GM21367 (cell line): ENCODE measurements at regions not wholly inside any gene's neighbourhood (a gene's known extent, or its start where the extent isn't known, plus 50 kb on each side); places are given as distances from the start of the nearest gene placed in this dataset.

Source experiments
- ATAC-seq: cut with Tn5 transposase; IDR thresholded peaks from one replicate; pipeline ENCODE4 v1.9.1; 2021; ENCODE audit not compliant: unreplicated experiment

DNA sequence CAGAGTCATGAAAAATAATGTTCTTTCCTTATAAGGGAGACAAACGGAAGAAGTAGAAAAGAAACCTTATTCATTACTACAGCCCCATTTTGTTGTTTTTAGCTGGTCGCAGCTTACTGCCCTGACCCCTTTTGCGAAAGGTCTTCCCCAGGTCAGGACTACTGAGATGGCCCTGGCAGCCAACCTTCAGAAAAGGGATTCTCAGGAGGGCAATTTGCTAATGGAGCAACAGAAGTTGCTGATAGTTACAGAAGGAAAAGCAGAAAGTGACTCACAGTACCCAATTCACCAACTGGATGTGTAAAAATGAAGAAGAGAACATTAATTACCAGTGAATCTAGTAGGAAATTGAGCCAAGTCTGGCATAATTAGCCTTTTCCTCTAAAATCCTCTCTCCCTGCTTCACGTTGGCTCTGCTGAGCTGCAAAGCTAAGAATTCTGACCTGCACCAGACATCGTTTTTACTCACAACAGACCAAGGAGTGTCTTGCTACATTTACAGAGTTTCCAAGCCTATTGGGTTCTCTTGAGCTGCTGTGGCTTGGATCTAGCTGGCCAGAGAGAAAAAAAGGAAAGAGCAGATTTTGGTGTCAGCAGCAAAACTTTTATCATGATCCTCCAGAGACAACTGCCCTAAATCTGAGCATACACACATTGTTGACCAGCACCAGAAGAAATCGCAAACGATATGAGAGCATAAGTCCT is 499.9 kb upstream of the FZD8 start:
- ATAC-seq = no peak

GRCh38 chr10:36129051-36129450 is 487.0 kb upstream of the FZD8 start:
- no peak for ATAC-seq

- no peak for ATAC-seq
Observed at GRCh38 chr10:36126076-36126475, 484.0 kb upstream of the FZD8 start.

DNA sequence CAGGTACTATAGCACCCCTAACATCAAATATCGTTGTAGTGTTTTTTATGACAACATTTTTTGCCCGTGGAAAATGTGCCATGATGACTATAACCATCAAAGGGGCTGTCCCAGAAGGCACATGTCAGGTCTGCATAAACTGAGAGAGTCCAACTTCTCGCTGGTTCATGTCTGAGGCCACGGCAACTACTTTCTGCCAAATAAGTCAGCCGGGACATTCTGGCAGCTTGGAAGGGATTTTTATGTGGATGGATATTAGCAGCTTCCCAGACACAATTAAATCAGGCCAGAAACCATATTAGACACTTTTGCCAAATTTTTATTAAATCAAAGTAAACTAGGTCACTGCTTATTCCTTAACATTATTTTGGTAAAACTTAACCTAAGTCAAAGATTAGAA is 477.4 kb upstream of the FZD8 start:
- ATAC-seq = no peak

DNA sequence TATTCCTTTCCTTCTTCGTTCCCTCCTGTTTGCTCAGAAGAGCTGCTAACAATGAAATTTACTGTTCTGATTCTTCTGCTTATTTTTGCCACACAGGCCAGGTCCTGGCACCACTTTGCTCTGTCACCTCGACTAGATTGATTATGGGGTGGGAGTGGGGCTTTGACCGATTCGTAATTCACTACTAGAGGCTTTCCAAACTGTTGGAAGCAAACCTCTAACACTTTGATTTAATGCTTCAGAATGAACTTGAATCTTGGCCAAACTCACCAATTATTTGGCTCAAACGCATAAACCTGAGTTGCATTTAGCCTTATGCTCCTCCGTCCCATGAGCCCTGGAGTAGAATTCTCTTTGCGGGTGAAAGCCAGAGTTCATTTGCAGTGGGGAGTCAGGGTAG is 476.2 kb upstream of the FZD8 start:
- ATAC-seq = no peak

GRCh38 chr10:36117890-36118289 is 475.8 kb upstream of the FZD8 start:
- ATAC-seq = no peak

GRCh38 chr10:36117231-36117630 is 475.1 kb upstream of the FZD8 start:
- no peak for ATAC-seq

- no peak for ATAC-seq
Observed at GRCh38 chr10:36116731-36117130, 474.6 kb upstream of the FZD8 start.

DNA sequence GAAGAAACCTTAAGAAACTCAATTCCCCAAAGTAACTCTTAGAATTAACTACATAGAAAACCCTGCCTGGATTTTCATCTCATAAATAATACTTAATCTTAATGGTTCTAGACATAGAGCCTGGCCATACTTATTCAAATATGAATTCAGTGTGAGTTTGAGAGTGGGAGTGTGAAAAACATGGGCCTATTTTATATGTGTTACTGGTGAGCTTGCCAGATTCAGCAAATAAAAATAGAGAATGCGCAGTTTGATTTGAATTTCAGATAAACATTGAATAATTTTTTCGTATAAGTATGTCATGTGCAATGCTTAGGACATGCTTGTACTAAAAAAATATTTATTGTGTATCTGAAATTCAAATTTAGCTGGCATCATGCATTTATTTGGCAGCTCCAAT is 473.9 kb upstream of the FZD8 start:
- ATAC-seq = no peak

DNA sequence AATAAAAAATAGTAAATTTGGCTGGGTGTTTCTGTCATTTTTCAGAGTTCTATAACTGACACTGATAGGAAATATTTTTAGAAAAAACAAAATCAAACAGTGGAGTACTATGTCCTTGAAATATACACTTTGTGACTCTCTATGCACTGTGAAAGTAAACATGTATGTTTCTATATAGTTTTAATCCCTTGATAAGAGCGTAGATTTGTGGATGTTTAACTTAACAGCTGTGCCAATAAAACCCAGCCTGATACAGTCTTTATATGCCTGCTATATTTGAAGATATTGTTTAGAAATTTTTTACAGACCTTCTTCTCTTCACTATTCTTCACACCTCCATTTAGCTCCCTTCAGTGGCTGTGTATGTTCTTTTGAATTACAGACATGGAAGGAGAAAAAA is 473.3 kb upstream of the FZD8 start:
- ATAC-seq = no peak

GRCh38 chr10:36114913-36115312 is 472.8 kb upstream of the FZD8 start:
- ATAC-seq = no peak

- ATAC-seq = no peak
Observed at GRCh38 chr10:36114141-36114540, 472.0 kb upstream of the FZD8 start.

DNA sequence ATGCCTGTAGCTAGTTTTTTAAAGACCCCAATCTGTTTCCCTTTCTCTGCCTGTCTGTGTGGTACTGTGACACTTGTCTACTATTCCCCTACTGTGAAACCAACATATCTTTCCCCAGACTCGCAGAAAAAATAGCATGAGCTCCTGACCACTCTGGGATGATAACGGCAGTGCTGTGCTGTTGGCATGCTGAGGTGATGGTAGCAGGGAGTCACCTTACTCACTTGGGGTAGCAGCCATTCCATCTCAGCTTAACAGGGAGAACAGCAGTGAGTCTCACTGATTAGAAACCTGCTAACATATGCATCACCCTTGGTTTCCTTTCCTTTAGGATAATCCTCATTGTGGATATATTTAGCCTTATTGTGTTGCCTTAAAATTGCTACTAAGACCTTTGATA is 469.6 kb upstream of the FZD8 start:
- ATAC-seq = no peak

DNA sequence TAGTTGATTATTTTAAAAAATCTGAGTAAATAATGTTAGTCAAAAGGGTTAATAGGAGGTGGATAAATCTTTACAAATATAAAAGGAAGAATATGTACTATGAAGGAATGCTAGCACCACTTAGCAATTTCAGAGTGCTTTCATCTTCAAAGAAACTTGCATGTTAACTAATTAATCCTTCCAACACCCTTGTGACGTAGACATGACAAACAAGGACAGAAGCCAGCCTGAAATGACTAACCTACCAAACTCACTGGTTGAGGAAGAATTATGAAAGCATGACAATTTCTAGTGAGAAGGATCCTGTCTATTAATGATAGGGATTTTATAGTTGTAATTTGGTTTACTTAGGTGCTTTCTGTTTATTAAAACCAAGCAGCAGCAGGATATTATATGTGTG is 468.0 kb upstream of the FZD8 start:
- no peak for ATAC-seq

DNA sequence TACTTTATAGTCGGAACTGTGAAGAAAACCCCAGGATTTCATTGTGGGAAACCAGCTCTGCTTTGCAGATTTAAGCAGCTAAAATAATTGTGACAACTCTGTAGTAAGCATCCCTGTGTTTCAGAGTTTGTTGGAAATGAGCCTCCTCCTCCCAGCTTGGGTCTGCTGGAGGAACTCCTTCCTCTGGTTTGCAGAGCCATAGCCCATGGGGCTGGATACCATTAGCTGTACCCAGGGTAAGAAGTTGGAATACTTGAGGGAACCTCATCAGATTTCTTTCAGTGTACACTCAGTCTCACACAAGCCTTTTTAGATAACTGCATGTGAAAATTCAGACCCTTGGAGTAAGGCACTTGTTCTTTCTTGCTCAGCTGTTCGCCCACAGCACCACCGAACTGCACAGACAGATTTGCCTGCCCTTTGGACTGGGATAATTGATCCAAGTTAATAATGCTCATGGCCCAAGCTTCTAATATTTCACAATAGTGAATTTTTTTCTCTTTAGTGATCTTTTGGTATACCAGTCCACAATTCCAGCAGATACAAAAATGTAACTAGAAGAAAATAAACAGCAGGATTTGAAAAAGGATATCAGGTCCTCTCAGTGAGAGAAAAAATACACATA is 467.4 kb upstream of the FZD8 start:
- no peak for ATAC-seq

- no peak for ATAC-seq
Observed at GRCh38 chr10:36097696-36098095, 455.6 kb upstream of the FZD8 start.

GRCh38 chr10:36096576-36096975 is 454.5 kb upstream of the FZD8 start:
- ATAC-seq = no peak

- no peak for ATAC-seq
Observed at GRCh38 chr10:36094096-36094495, 452.0 kb upstream of the FZD8 start.

- ATAC-seq = no peak
Observed at GRCh38 chr10:36092116-36092515, 450.0 kb upstream of the FZD8 start.

GRCh38 chr10:36091007-36091406 is 448.9 kb upstream of the FZD8 start:
- ATAC-seq = no peak

DNA sequence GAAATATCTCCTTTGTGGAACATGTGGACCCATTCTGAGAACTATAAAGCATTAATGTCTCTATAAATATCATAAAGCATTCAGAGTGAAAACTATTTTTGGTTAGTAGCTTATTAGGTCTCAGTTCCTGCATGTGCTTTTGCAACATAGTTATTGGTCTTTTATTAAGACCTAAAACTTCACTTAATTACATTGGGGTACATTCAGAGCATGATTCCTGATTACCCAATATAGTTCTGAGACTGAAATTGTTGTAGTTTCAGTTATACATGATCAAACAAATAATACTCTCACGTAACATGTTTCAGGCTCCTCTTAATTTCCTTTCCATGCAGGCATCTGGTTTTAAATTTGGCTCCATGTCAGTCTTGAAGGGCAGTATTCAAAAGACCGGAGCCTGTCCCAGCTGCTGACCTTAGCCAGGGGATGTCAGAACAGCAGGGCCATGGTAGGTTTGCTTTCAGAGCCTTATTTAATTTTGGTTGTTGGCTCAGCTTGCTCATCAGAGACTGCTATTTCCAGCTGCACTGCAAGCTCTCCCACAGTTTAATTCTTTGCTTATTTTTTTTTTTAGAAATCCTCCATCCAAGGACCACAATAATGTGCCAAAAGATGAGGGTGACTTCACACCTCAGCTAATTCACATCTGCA is 447.8 kb upstream of the FZD8 start:
- ATAC-seq = no peak
